ENCODE measurements at regions not wholly inside any gene's neighbourhood (a gene's known extent, or its start where the extent isn't known, plus 50 kb on each side); places are given as distances from the start of the nearest gene placed in this dataset.
A peak's percentile ranks its signal among the peaks of the same experiment; 100 is the strongest.

- no peak for DNase-seq
- Histone ChIP-seq H3K4me1 (ENCODE audit: control extremely low read depth in 1 of 4, control insufficient read depth in 4 of 4, insufficient read depth in 4 of 4, low read length in 3 of 4) (no peaks in the 10 kb centered on the region), H3K4me3 (ENCODE audit: control insufficient read depth in 1 of 7, extremely low read depth in 1 of 7, insufficient read depth in 4 of 7, low read depth in 2 of 7, low read length in 6 of 7) (no peak overlapping the region), H3K27me3 (replicated peaks in 2 of 5; ENCODE audit: control insufficient read depth in 4 of 5, insufficient read depth in 5 of 5, low read length in 4 of 5) (no peaks in the 10 kb centered on the region), H3K36me3 (ENCODE audit: control insufficient read depth in 4 of 4, insufficient read depth in 4 of 4, low read length in 3 of 4) (no peaks in the 10 kb centered on the region), H3K27ac (ENCODE audit: insufficient read depth in 1 of 2, low read depth in 1 of 2, low read length in 2 of 2, poor library complexity in 1 of 2, severe bottlenecking in 2 of 2) (no peak overlapping the region), H3K9me3 (ENCODE audit: control extremely low read depth in 1 of 5, control insufficient read depth in 4 of 5, insufficient read depth in 2 of 5, low read depth in 1 of 5, low read length in 4 of 5) (peaks cover 0 to 2% (median 0%) of the 10 kb centered on the region in 5 experiments)
- POLR2A ChIA-PET: no interaction called here
- WGBS (ENCODE audit: insufficient coverage): 86% methylated on average over 1 of the region's 3 CpGs
- CTCF ChIA-PET: no interaction called here
Measured at GRCh38 chr13:70391678-70392077, 283.4 kb upstream of the KLHL1 start.

GRCh38 chr13:70390968-70391367, 282.7 kb upstream of the KLHL1 start:
- DNase-seq: no peak
- H3K27ac ChIP-seq (ENCODE audit: insufficient read depth in 1 of 2, low read depth in 1 of 2, low read length in 2 of 2, poor library complexity in 1 of 2, severe bottlenecking in 2 of 2): no peak overlapping the region
- CTCF ChIA-PET: no interaction called here
- POLR2A ChIA-PET: no interaction called here
- H3K27me3 ChIP-seq (replicated peaks in 2 of 5; ENCODE audit: control insufficient read depth in 4 of 5, insufficient read depth in 5 of 5, low read length in 4 of 5): no peaks in the 10 kb centered on the region
- H3K36me3 ChIP-seq (ENCODE audit: control insufficient read depth in 4 of 4, insufficient read depth in 4 of 4, low read length in 3 of 4): no peaks in the 10 kb centered on the region
- H3K4me1 ChIP-seq (ENCODE audit: control extremely low read depth in 1 of 4, control insufficient read depth in 4 of 4, insufficient read depth in 4 of 4, low read length in 3 of 4): no peaks in the 10 kb centered on the region
- no peak overlapping the region for H3K4me3 ChIP-seq (ENCODE audit: control insufficient read depth in 1 of 7, extremely low read depth in 1 of 7, insufficient read depth in 4 of 7, low read depth in 2 of 7, low read length in 6 of 7)
- 76% methylated on average over 3 of the region's 3 CpGs for WGBS (ENCODE audit: insufficient coverage)
- H3K9me3 ChIP-seq (ENCODE audit: control extremely low read depth in 1 of 5, control insufficient read depth in 4 of 5, insufficient read depth in 2 of 5, low read depth in 1 of 5, low read length in 4 of 5): peaks cover 0 to 2% (median 0%) of the 10 kb centered on the region in 5 experiments

- DNase-seq: no peak
- Histone ChIP-seq H3K9me3 (ENCODE audit: control extremely low read depth in 1 of 5, control insufficient read depth in 4 of 5, insufficient read depth in 2 of 5, low read depth in 1 of 5, low read length in 4 of 5) (peaks cover 0 to 2% (median 0%) of the 10 kb centered on the region in 5 experiments), H3K27ac (ENCODE audit: insufficient read depth in 1 of 2, low read depth in 1 of 2, low read length in 2 of 2, poor library complexity in 1 of 2, severe bottlenecking in 2 of 2) (no peak overlapping the region), H3K36me3 (ENCODE audit: control insufficient read depth in 4 of 4, insufficient read depth in 4 of 4, low read length in 3 of 4) (no peaks in the 10 kb centered on the region), H3K27me3 (replicated peaks in 2 of 5; ENCODE audit: control insufficient read depth in 4 of 5, insufficient read depth in 5 of 5, low read length in 4 of 5) (no peaks in the 10 kb centered on the region), H3K4me1 (ENCODE audit: control extremely low read depth in 1 of 4, control insufficient read depth in 4 of 4, insufficient read depth in 4 of 4, low read length in 3 of 4) (no peaks in the 10 kb centered on the region), H3K4me3 (ENCODE audit: control insufficient read depth in 1 of 7, extremely low read depth in 1 of 7, insufficient read depth in 4 of 7, low read depth in 2 of 7, low read length in 6 of 7) (no peak overlapping the region)
- CTCF ChIA-PET: no interaction called here
- POLR2A ChIA-PET: no interaction called here
- 100% methylated on average over 2 of the region's 3 CpGs for WGBS (ENCODE audit: insufficient coverage)
Measured at GRCh38 chr13:70390064-70390463, 281.8 kb upstream of the KLHL1 start.

- no peak for DNase-seq
- ChIA-PET POLR2A (no interaction called here), CTCF (no interaction called here)
- Histone ChIP-seq H3K4me1 (ENCODE audit: control extremely low read depth in 1 of 4, control insufficient read depth in 4 of 4, insufficient read depth in 4 of 4, low read length in 3 of 4) (no peaks in the 10 kb centered on the region), H3K9me3 (ENCODE audit: control extremely low read depth in 1 of 5, control insufficient read depth in 4 of 5, insufficient read depth in 2 of 5, low read depth in 1 of 5, low read length in 4 of 5) (peaks cover 0 to 2% (median 0%) of the 10 kb centered on the region in 5 experiments), H3K4me3 (ENCODE audit: control insufficient read depth in 1 of 7, extremely low read depth in 1 of 7, insufficient read depth in 4 of 7, low read depth in 2 of 7, low read length in 6 of 7) (no peak overlapping the region), H3K27ac (ENCODE audit: insufficient read depth in 1 of 2, low read depth in 1 of 2, low read length in 2 of 2, poor library complexity in 1 of 2, severe bottlenecking in 2 of 2) (no peak overlapping the region), H3K27me3 (replicated peaks in 2 of 5; ENCODE audit: control insufficient read depth in 4 of 5, insufficient read depth in 5 of 5, low read length in 4 of 5) (no peaks in the 10 kb centered on the region), H3K36me3 (ENCODE audit: control insufficient read depth in 4 of 4, insufficient read depth in 4 of 4, low read length in 3 of 4) (no peaks in the 10 kb centered on the region)
- WGBS (ENCODE audit: insufficient coverage): no CpG with 5 or more reads among the region's 1 CpG
Measured at GRCh38 chr13:70388935-70389334, 280.7 kb upstream of the KLHL1 start.

- CTCF ChIA-PET: no interaction called here
- POLR2A ChIA-PET: no interaction called here
- WGBS (ENCODE audit: insufficient coverage): 94% methylated on average over 4 of the region's 6 CpGs
- Histone ChIP-seq H3K27ac (ENCODE audit: insufficient read depth in 1 of 2, low read depth in 1 of 2, low read length in 2 of 2, poor library complexity in 1 of 2, severe bottlenecking in 2 of 2) (no peak overlapping the region), H3K4me3 (ENCODE audit: control insufficient read depth in 1 of 7, extremely low read depth in 1 of 7, insufficient read depth in 4 of 7, low read depth in 2 of 7, low read length in 6 of 7) (no peak overlapping the region), H3K9me3 (ENCODE audit: control extremely low read depth in 1 of 5, control insufficient read depth in 4 of 5, insufficient read depth in 2 of 5, low read depth in 1 of 5, low read length in 4 of 5) (peaks cover 0 to 2% (median 0%) of the 10 kb centered on the region in 5 experiments), H3K27me3 (replicated peaks in 2 of 5; ENCODE audit: control insufficient read depth in 4 of 5, insufficient read depth in 5 of 5, low read length in 4 of 5) (no peaks in the 10 kb centered on the region), H3K4me1 (ENCODE audit: control extremely low read depth in 1 of 4, control insufficient read depth in 4 of 4, insufficient read depth in 4 of 4, low read length in 3 of 4) (no peaks in the 10 kb centered on the region), H3K36me3 (ENCODE audit: control insufficient read depth in 4 of 4, insufficient read depth in 4 of 4, low read length in 3 of 4) (no peaks in the 10 kb centered on the region)
- no peak for DNase-seq
Measured at GRCh38 chr13:70386919-70387318, 278.7 kb upstream of the KLHL1 start.

- no peak overlapping the region for H3K4me3 ChIP-seq (ENCODE audit: control insufficient read depth in 1 of 7, extremely low read depth in 1 of 7, insufficient read depth in 4 of 7, low read depth in 2 of 7, low read length in 6 of 7)
Measured at GRCh38 chr13:70385852-70386251, 277.6 kb upstream of the KLHL1 start.

GRCh38 chr13:70384156-70384555, 275.9 kb upstream of the KLHL1 start:
- ChIA-PET POLR2A (no interaction called here), CTCF (no interaction called here)
- no CpG with 5 or more reads among the region's 3 CpGs for WGBS (ENCODE audit: insufficient coverage)
- no peaks in the 10 kb centered on the region for H3K36me3 ChIP-seq (ENCODE audit: control insufficient read depth in 4 of 4, insufficient read depth in 4 of 4, low read length in 3 of 4)
- H3K4me3 ChIP-seq (ENCODE audit: control insufficient read depth in 1 of 7, extremely low read depth in 1 of 7, insufficient read depth in 4 of 7, low read depth in 2 of 7, low read length in 6 of 7): no peak overlapping the region
- no peak overlapping the region for H3K27ac ChIP-seq (ENCODE audit: insufficient read depth in 1 of 2, low read depth in 1 of 2, low read length in 2 of 2, poor library complexity in 1 of 2, severe bottlenecking in 2 of 2)
- DNase-seq: peak in 1 of 3 donors; percentile 2
- no peaks in the 10 kb centered on the region for H3K4me1 ChIP-seq (ENCODE audit: control extremely low read depth in 1 of 4, control insufficient read depth in 4 of 4, insufficient read depth in 4 of 4, low read length in 3 of 4)
- no peaks in the 10 kb centered on the region for H3K27me3 ChIP-seq (replicated peaks in 2 of 5; ENCODE audit: control insufficient read depth in 4 of 5, insufficient read depth in 5 of 5, low read length in 4 of 5)
- peaks cover 0 to 2% (median 0%) of the 10 kb centered on the region in 5 experiments for H3K9me3 ChIP-seq (ENCODE audit: control extremely low read depth in 1 of 5, control insufficient read depth in 4 of 5, insufficient read depth in 2 of 5, low read depth in 1 of 5, low read length in 4 of 5)

More at GRCh38 chr13:70385852-70386251, 277.6 kb upstream of the KLHL1 start:
- DNase-seq: no peak
- Histone ChIP-seq H3K27me3 (replicated peaks in 2 of 5; ENCODE audit: control insufficient read depth in 4 of 5, insufficient read depth in 5 of 5, low read length in 4 of 5) (no peaks in the 10 kb centered on the region), H3K27ac (ENCODE audit: insufficient read depth in 1 of 2, low read depth in 1 of 2, low read length in 2 of 2, poor library complexity in 1 of 2, severe bottlenecking in 2 of 2) (no peak overlapping the region), H3K4me1 (ENCODE audit: control extremely low read depth in 1 of 4, control insufficient read depth in 4 of 4, insufficient read depth in 4 of 4, low read length in 3 of 4) (no peaks in the 10 kb centered on the region), H3K9me3 (ENCODE audit: control extremely low read depth in 1 of 5, control insufficient read depth in 4 of 5, insufficient read depth in 2 of 5, low read depth in 1 of 5, low read length in 4 of 5) (peaks cover 0 to 2% (median 0%) of the 10 kb centered on the region in 5 experiments), H3K36me3 (ENCODE audit: control insufficient read depth in 4 of 4, insufficient read depth in 4 of 4, low read length in 3 of 4) (no peaks in the 10 kb centered on the region)
- POLR2A ChIA-PET: no interaction called here
- CTCF ChIA-PET: no interaction called here
- 100% methylated on average over 4 of the region's 4 CpGs for WGBS (ENCODE audit: insufficient coverage)
